IPS-20b (cell line): ENCODE measurements at regions not wholly inside any gene's neighbourhood (a gene's known extent, or its start where the extent isn't known, plus 50 kb on each side); places are given as distances from the start of the nearest gene placed in this dataset.

ENCODE experiments used
- H3K27ac ChIP-seq: one replicate; pipeline ENCODE4 v1.5.1; 2013; ENCODE audit warnings: low read length
- H3K27me3 ChIP-seq: 2 replicates; pipeline ENCODE4 v1.6.1; 2013; ENCODE audit warnings: mild to moderate bottlenecking, low read length, inconsistent platforms; ENCODE audit not compliant: insufficient read depth
- H3K36me3 ChIP-seq: 2 replicates; pipeline ENCODE4 v1.6.1; 2013; ENCODE audit warnings: low read depth, mild to moderate bottlenecking, inconsistent platforms, low read length, moderate library complexity; ENCODE audit not compliant: insufficient read depth
- H3K4me1 ChIP-seq: 2 replicates; pipeline ENCODE4 v1.6.1; 2013; ENCODE audit warnings: mild to moderate bottlenecking, control low read depth, inconsistent platforms, low read length, moderate library complexity; ENCODE audit not compliant: insufficient read depth
- H3K4me3 ChIP-seq: 2 replicates; pipeline ENCODE4 v1.5.1; 2013; ENCODE audit warnings: mild to moderate bottlenecking, low read length, inconsistent platforms
- H3K9ac ChIP-seq: 2 replicates; pipeline ENCODE4 v1.6.1; 2013; ENCODE audit warnings: low read depth, mild to moderate bottlenecking, inconsistent platforms, low read length, moderate library complexity
- H3K9me3 ChIP-seq: 2 replicates; pipeline ENCODE4 v1.6.1; 2013; ENCODE audit warnings: mild to moderate bottlenecking, low read depth, low read length, inconsistent platforms; ENCODE audit not compliant: insufficient read depth

- H3K27me3 ChIP-seq, result no peaks in the 10 kb centered on the region
- H3K27ac ChIP-seq, result no peak overlapping the region
- no peaks in the 10 kb centered on the region for H3K9me3 ChIP-seq
- H3K4me1 ChIP-seq, result peaks cover under 1% of the 10 kb centered on the region; the same call in 1 of the 2 replicates
- H3K9ac ChIP-seq, result no peak overlapping the region
- H3K4me3 ChIP-seq, result no peak overlapping the region
- no peaks in the 10 kb centered on the region for H3K36me3 ChIP-seq
Measured at GRCh38 chr20:39904476-39905112, 784.4 kb downstream of the MAFB start.

GRCh38 chr20:39903806-39904465 lies 785.1 kb downstream of the MAFB start:
- H3K36me3 ChIP-seq, result no peaks in the 10 kb centered on the region
- H3K27me3 ChIP-seq, result no peaks in the 10 kb centered on the region
- H3K9ac ChIP-seq, result no peak overlapping the region
- no peaks in the 10 kb centered on the region for H3K9me3 ChIP-seq
- H3K4me1 ChIP-seq, result peaks cover 4% of the 10 kb centered on the region; the same call in 1 of the 2 replicates
- H3K4me3 ChIP-seq, result no peak overlapping the region
- H3K27ac ChIP-seq, result no peak overlapping the region

GRCh38 chr20:39899881-39900280 lies 789.2 kb downstream of the MAFB start:
- no peaks in the 10 kb centered on the region for H3K36me3 ChIP-seq
- H3K9me3 ChIP-seq, result no peaks in the 10 kb centered on the region
- H3K27ac ChIP-seq, result no peak overlapping the region
- peak overlapping the region; percentile 6; the same call in 1 of the 2 replicates for H3K4me3 ChIP-seq
- no peak overlapping the region for H3K9ac ChIP-seq
- H3K27me3 ChIP-seq, result no peaks in the 10 kb centered on the region
- peaks cover 7% of the 10 kb centered on the region; the same call in 1 of the 2 replicates for H3K4me1 ChIP-seq

GRCh38 chr20:39898467-39898852 lies 790.6 kb downstream of the MAFB start:
- H3K4me1 ChIP-seq, result peaks cover 7% of the 10 kb centered on the region; the same call in 1 of the 2 replicates
- no peaks in the 10 kb centered on the region for H3K36me3 ChIP-seq
- no peaks in the 10 kb centered on the region for H3K9me3 ChIP-seq
- no peaks in the 10 kb centered on the region for H3K27me3 ChIP-seq
- no peak overlapping the region for H3K4me3 ChIP-seq
- no peak overlapping the region for H3K9ac ChIP-seq
- H3K27ac ChIP-seq, result no peak overlapping the region

- H3K4me3 ChIP-seq, result no peak overlapping the region
- H3K36me3 ChIP-seq, result no peaks in the 10 kb centered on the region
- peaks cover 7% of the 10 kb centered on the region; the same call in 1 of the 2 replicates for H3K4me1 ChIP-seq
- H3K9me3 ChIP-seq, result no peaks in the 10 kb centered on the region
- no peaks in the 10 kb centered on the region for H3K27me3 ChIP-seq
- H3K9ac ChIP-seq, result no peak overlapping the region
- H3K27ac ChIP-seq, result no peak overlapping the region
Measured at GRCh38 chr20:39897781-39898466, 791.1 kb downstream of the MAFB start.

- Histone ChIP-seq H3K27me3 (no peaks in the 10 kb centered on the region), H3K36me3 (no peaks in the 10 kb centered on the region), H3K27ac (no peak overlapping the region)
Measured at GRCh38 chr20:39897058-39897457, 792.0 kb downstream of the MAFB start.

GRCh38 chr20:39894067-39894466 lies 795.0 kb downstream of the MAFB start:
- no peaks in the 10 kb centered on the region for H3K9me3 ChIP-seq
- no peak overlapping the region for H3K27ac ChIP-seq
- H3K4me1 ChIP-seq, result peaks cover 3% of the 10 kb centered on the region; the same call in 1 of the 2 replicates
- H3K36me3 ChIP-seq, result no peaks in the 10 kb centered on the region
- no peaks in the 10 kb centered on the region for H3K27me3 ChIP-seq
- no peak overlapping the region for H3K9ac ChIP-seq
- H3K4me3 ChIP-seq, result no peak overlapping the region

More at GRCh38 chr20:39897058-39897457, 792.0 kb downstream of the MAFB start:
- no peak overlapping the region for H3K4me3 ChIP-seq
- no peaks in the 10 kb centered on the region for H3K9me3 ChIP-seq
- H3K9ac ChIP-seq, result no peak overlapping the region
- peaks cover 7% of the 10 kb centered on the region; the same call in 1 of the 2 replicates for H3K4me1 ChIP-seq

- Histone ChIP-seq H3K4me3 (no peak overlapping the region), H3K36me3 (no peaks in the 10 kb centered on the region), H3K27me3 (no peaks in the 10 kb centered on the region), H3K9ac (no peak overlapping the region), H3K27ac (no peak overlapping the region), H3K9me3 (no peaks in the 10 kb centered on the region), H3K4me1 (peaks cover 3% of the 10 kb centered on the region; the same call in 1 of the 2 replicates)
Measured at GRCh38 chr20:39893003-39893685, 795.9 kb downstream of the MAFB start.

- Histone ChIP-seq H3K9ac (no peak overlapping the region), H3K9me3 (no peaks in the 10 kb centered on the region), H3K4me3 (no peak overlapping the region), H3K4me1 (peaks cover 5% of the 10 kb centered on the region; the same call in 1 of the 2 replicates), H3K27me3 (no peaks in the 10 kb centered on the region), H3K36me3 (no peaks in the 10 kb centered on the region), H3K27ac (no peak overlapping the region)
Measured at GRCh38 chr20:39890697-39891096, 798.3 kb downstream of the MAFB start.

GRCh38 chr20:39888310-39888709 lies 800.7 kb downstream of the MAFB start:
- Histone ChIP-seq H3K4me3 (no peak overlapping the region), H3K9me3 (no peaks in the 10 kb centered on the region), H3K36me3 (no peaks in the 10 kb centered on the region), H3K9ac (no peak overlapping the region), H3K27ac (no peak overlapping the region), H3K27me3 (no peaks in the 10 kb centered on the region), H3K4me1 (peaks cover 7% of the 10 kb centered on the region; the same call in 1 of the 2 replicates)

GRCh38 chr20:39886650-39887190 lies 802.3 kb downstream of the MAFB start:
- H3K27me3 ChIP-seq, result no peaks in the 10 kb centered on the region
- H3K4me3 ChIP-seq, result no peak overlapping the region
- no peak overlapping the region for H3K27ac ChIP-seq
- no peak overlapping the region for H3K9ac ChIP-seq
- H3K36me3 ChIP-seq, result no peaks in the 10 kb centered on the region
- H3K9me3 ChIP-seq, result peaks cover 4% of the 10 kb centered on the region
- peaks cover 7% of the 10 kb centered on the region; the same call in 1 of the 2 replicates for H3K4me1 ChIP-seq
